BE2C (cell line): ENCODE measurements at regions not wholly inside any gene's neighbourhood (a gene's known extent, or its start where the extent isn't known, plus 50 kb on each side); places are given as distances from the start of the nearest gene placed in this dataset.

ENCODE experiments used
- DNase-seq: peaks from one replicate; pipeline ENCODE4 v3.0.0-alpha.2; 2020
- H3K27me3 ChIP-seq: fragments of 250-450 bp; sonication (Bioruptor Pico); 2 replicates; pipeline ENCODE4 v1.5.1; 2020; ENCODE audit warnings: mild to moderate bottlenecking
- H3K36me3 ChIP-seq: fragments of 250-450 bp; sonication (Bioruptor Pico); 2 replicates; pipeline ENCODE4 v1.5.1; 2020; ENCODE audit warnings: mild to moderate bottlenecking
- H3K4me1 ChIP-seq: fragments of 250-450 bp; sonication (Bioruptor Pico); 2 replicates; pipeline ENCODE4 v1.5.1; 2020
- H3K4me3 ChIP-seq: 2 replicates; pipeline ENCODE4 v1.5.1; 2011; ENCODE audit warnings: low read depth, low read length
- H3K9me3 ChIP-seq: fragments of 250-450 bp; sonication (Bioruptor Pico); 2 replicates; pipeline ENCODE4 v1.5.1; 2020
- TF ChIP-seq, protein P1 (sequence below): IDR thresholded peaks from 2 replicates; pipeline ENCODE4 v1.5.1; 2012; ENCODE audit warnings: mild to moderate bottlenecking, low read depth, low read length

DNA sequence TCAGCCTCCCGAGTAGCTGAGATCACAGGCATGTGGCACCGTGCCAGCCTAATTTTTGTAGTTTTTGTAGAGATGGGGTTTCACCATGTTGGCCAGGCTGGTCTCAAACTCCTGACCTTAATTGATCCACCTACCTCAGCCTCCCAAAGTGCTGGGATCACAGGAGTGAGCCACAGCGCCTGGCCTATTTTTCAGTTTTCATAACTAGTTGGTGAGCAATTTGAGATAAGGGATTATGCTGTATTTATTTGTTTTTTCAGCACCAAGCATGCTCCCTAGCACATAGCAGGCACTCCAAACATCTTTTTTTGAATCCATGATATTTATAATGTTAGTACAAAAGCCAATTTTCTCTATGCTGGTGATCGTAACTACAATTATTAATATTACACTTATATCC is 541.2 kb downstream of the SNAPC1 start:
- H3K27me3 ChIP-seq = no peaks in the 10 kb centered on the region
- no peak overlapping the region for H3K4me3 ChIP-seq
- TF ChIP-seq, protein P1, sequence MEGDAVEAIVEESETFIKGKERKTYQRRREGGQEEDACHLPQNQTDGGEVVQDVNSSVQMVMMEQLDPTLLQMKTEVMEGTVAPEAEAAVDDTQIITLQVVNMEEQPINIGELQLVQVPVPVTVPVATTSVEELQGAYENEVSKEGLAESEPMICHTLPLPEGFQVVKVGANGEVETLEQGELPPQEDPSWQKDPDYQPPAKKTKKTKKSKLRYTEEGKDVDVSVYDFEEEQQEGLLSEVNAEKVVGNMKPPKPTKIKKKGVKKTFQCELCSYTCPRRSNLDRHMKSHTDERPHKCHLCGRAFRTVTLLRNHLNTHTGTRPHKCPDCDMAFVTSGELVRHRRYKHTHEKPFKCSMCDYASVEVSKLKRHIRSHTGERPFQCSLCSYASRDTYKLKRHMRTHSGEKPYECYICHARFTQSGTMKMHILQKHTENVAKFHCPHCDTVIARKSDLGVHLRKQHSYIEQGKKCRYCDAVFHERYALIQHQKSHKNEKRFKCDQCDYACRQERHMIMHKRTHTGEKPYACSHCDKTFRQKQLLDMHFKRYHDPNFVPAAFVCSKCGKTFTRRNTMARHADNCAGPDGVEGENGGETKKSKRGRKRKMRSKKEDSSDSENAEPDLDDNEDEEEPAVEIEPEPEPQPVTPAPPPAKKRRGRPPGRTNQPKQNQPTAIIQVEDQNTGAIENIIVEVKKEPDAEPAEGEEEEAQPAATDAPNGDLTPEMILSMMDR = no peak
- no peaks in the 10 kb centered on the region; the same call in 1 of the 2 replicates for H3K4me1 ChIP-seq
- DNase-seq = no peak
- no peaks in the 10 kb centered on the region for H3K36me3 ChIP-seq
- H3K9me3 ChIP-seq = no peaks in the 10 kb centered on the region

DNA sequence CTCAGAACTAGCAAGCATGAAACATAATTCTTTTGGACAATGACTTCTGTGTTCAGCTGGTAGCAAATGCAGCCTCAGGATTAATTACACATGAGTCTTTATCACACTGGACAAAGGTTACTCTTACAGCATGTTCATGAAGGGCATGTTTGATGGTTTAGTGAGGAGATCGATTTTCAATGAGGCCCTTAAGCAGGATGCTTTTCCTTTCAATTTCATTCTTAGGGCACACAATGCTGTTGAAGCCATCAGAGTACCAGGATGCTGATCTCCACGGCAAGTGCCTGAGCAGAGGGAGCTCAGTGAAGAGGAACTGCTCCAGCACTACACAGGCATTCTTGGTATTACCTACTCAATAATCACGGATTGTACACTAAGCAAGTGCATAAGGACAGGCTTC is 542.0 kb downstream of the SNAPC1 start:
- no peaks in the 10 kb centered on the region for H3K9me3 ChIP-seq
- H3K36me3 ChIP-seq = no peaks in the 10 kb centered on the region
- H3K4me1 ChIP-seq = no peaks in the 10 kb centered on the region; the same call in 1 of the 2 replicates
- TF ChIP-seq, protein P1 = no peak
- H3K27me3 ChIP-seq = no peaks in the 10 kb centered on the region
- DNase-seq = no peak
- H3K4me3 ChIP-seq = no peak overlapping the region

DNA sequence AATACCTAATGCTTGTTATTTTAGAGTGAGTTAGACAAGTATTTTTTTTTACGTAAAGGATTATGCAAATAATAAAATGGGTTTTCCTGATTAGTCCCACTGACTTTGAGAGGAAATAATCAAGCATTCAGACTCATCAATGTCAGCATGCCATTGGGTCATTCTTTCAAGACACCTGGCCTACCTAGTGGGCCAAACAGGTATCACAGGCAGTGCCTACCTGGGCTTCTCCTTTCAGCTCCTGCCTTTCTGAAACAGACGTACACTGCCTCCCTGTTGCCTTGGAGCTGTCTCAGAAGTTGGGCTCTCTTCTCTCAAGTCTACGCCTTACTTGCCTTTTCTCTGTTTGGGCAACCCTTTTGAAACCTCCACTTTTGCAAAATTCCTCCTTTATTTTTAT is 545.6 kb downstream of the SNAPC1 start:
- DNase-seq = no peak
- Histone ChIP-seq H3K36me3 (no peaks in the 10 kb centered on the region), H3K4me3 (no peak overlapping the region), H3K4me1 (no peaks in the 10 kb centered on the region; the same call in 1 of the 2 replicates), H3K9me3 (no peaks in the 10 kb centered on the region), H3K27me3 (no peaks in the 10 kb centered on the region)
- TF ChIP-seq, protein P1 = no peak

DNA sequence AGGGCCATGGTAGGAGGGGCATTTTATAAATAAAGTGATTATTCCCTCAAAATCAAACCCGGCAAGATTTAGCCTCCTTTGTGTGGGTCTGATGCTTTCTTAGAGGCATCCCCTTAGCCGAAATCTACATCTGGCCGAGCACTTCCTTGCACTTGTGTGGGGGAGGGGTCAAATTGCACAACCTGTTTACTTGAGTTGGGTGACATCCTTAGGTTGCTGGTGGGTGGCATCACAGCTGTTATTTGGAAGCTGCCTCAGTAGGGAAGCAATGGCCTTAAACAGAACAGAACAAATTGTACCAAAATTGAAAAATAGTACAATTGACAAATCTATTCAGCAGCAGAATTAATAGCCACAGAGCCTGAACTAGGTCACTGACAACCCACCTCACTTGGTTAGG is 546.1 kb downstream of the SNAPC1 start:
- H3K9me3 ChIP-seq = no peaks in the 10 kb centered on the region
- no peak for DNase-seq

DNA sequence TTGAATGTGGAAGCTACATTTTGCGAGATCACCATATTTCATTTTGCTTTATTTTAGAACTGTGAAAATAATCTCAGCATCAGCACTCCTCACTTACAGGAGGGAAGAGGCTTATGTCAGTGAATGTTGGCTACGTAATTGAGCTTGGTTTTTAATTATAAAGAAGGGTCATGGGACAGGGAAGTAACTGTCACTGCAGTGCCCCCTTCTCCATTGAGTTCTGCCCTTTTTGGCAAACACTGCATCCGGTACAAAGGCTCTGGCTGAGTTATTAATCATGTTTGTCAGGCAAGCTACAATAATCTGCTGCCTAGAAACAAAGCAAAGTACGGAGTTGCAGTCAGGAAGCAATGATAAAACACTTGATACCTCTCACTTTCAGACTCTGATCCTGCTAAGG is 546.7 kb downstream of the SNAPC1 start:
- H3K4me1 ChIP-seq = no peaks in the 10 kb centered on the region; the same call in 1 of the 2 replicates
- H3K9me3 ChIP-seq = no peaks in the 10 kb centered on the region
- H3K36me3 ChIP-seq = no peaks in the 10 kb centered on the region
- TF ChIP-seq, protein P1 = no peak
- DNase-seq = no peak
- no peak overlapping the region for H3K4me3 ChIP-seq
- no peaks in the 10 kb centered on the region for H3K27me3 ChIP-seq

More for the DNA sequence above, 546.1 kb downstream of the SNAPC1 start:
- no peaks in the 10 kb centered on the region; the same call in 1 of the 2 replicates for H3K4me1 ChIP-seq
- no peaks in the 10 kb centered on the region for H3K36me3 ChIP-seq
- no peaks in the 10 kb centered on the region for H3K27me3 ChIP-seq
- no peak overlapping the region for H3K4me3 ChIP-seq
- TF ChIP-seq, protein P1 = no peak

DNA sequence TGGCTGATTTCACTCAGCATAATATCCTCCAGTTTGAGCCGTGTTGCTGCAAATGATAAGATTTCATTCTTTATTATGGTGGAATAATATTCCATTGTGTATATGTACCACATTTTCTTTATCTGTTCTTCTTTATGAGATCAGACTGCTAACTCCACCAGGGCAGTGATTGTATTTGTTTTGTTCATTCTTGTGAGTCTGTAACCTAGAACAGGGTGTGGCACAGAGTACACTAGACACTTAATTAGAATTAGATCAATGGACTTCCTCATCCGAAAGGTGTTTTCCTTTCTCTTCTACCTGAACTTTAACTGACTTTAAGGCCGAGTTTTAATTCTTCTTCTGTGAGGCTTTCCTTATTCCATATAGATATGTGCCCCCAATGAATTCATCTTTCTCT is 551.0 kb downstream of the SNAPC1 start:
- Histone ChIP-seq H3K36me3 (no peaks in the 10 kb centered on the region), H3K4me3 (no peak overlapping the region), H3K4me1 (no peaks in the 10 kb centered on the region), H3K27me3 (no peaks in the 10 kb centered on the region), H3K9me3 (no peaks in the 10 kb centered on the region)
- DNase-seq = no peak
- TF ChIP-seq, protein P1 = no peak
